ENCODE measurements at regions not wholly inside any gene's neighbourhood (a gene's known extent, or its start where the extent isn't known, plus 50 kb on each side); places are given as distances from the start of the nearest gene placed in this dataset.

GRCh38 chr2:235350234-235350633 is 143.6 kb upstream of the AGAP1 start (continued):
- TF ChIP-seq EP300 (IDR thresholded peaks at IDR 0.05; ENCODE audit: borderline replicate concordance in 1 of 2, low read depth in 2 of 2, low read length in 2 of 2) (no peak), TBP (IDR thresholded peaks at IDR 0.05; ENCODE audit: low read depth, low read length) (no peak), NANOG (IDR thresholded peaks at IDR 0.05; ENCODE audit: insufficient read depth, low read depth, low read length, poor library complexity, severe bottlenecking) (no peak), KDM4A (IDR thresholded peaks at IDR 0.05; ENCODE audit: low read depth, low read length, severe bottlenecking) (no peak), BRCA1 (IDR thresholded peaks at IDR 0.05; ENCODE audit: low read depth, low read length) (no peak), SIN3A (conservative IDR thresholded peaks at IDR 0.05 in 1 of 2, IDR thresholded peaks at IDR 0.05 in 1 of 2; ENCODE audit: low read depth in 1 of 2, low read length in 2 of 2) (no peak), POLR2A (IDR thresholded peaks at IDR 0.05; ENCODE audit: control extremely low read depth in 1 of 2, low read depth in 2 of 2, low read length in 2 of 2) (no peak), SP1 (IDR thresholded peaks at IDR 0.05; ENCODE audit: low read depth, low read length) (no peak)
- TF ChIP-seq, protein P1, sequence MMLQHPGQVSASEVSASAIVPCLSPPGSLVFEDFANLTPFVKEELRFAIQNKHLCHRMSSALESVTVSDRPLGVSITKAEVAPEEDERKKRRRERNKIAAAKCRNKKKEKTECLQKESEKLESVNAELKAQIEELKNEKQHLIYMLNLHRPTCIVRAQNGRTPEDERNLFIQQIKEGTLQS (IDR thresholded peaks at IDR 0.05; ENCODE audit: insufficient read depth, low read depth, low read length): no peak
